ENCODE measurements at regions not wholly inside any gene's neighbourhood (a gene's known extent, or its start where the extent isn't known, plus 50 kb on each side); places are given as distances from the start of the nearest gene placed in this dataset.

GRCh38 chr22:49068861-49069500, 758.7 kb downstream of the BRD1 start:
- TF ChIP-seq, protein P1, sequence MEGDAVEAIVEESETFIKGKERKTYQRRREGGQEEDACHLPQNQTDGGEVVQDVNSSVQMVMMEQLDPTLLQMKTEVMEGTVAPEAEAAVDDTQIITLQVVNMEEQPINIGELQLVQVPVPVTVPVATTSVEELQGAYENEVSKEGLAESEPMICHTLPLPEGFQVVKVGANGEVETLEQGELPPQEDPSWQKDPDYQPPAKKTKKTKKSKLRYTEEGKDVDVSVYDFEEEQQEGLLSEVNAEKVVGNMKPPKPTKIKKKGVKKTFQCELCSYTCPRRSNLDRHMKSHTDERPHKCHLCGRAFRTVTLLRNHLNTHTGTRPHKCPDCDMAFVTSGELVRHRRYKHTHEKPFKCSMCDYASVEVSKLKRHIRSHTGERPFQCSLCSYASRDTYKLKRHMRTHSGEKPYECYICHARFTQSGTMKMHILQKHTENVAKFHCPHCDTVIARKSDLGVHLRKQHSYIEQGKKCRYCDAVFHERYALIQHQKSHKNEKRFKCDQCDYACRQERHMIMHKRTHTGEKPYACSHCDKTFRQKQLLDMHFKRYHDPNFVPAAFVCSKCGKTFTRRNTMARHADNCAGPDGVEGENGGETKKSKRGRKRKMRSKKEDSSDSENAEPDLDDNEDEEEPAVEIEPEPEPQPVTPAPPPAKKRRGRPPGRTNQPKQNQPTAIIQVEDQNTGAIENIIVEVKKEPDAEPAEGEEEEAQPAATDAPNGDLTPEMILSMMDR (IDR thresholded peaks at IDR 0.05), result no peak
- no peak for TF ChIP-seq ZFX (IDR thresholded peaks at IDR 0.05; ENCODE audit: borderline replicate concordance)
